PC-9 (cell line): ENCODE measurements at regions not wholly inside any gene's neighbourhood (a gene's known extent, or its start where the extent isn't known, plus 50 kb on each side); places are given as distances from the start of the nearest gene placed in this dataset.
"Not testable (repeated sequence)": the region's sequence is repeated elsewhere in the genome, so short reads cannot be mapped to it uniquely, and the experiment has no call there.

ENCODE experiments used
- BruUV-seq: library from RNA; stranded (reverse); fragments of 400-500 nt; replicated peaks from 2 replicates; lab custom pipeline; 2021; lab: Mats Ljungman, UMichigan
- CTCF ChIA-PET: fragments of 300-600 bp; sonication (Branson Sonifier 250); formaldehyde crosslinking; loops from one replicate; lab custom pipeline; 2022; ENCODE audit warnings: antibody characterized with exemption; lab: Charles Lee
- POLR2A ChIA-PET: fragments of 300-600 bp; sonication (Branson Sonifier 250); formaldehyde crosslinking; loops from one replicate; lab custom pipeline; 2022; ENCODE audit warnings: antibody characterized with exemption; ENCODE audit not compliant: unreplicated experiment; lab: Charles Lee
- DNase-seq, 2 experiments: peaks; one replicate each; pipeline versions ENCODE4 v3.0.0 to v3.0.0-alpha.2; 2015 to 2022; ENCODE audit warnings: mixed read lengths in 1 of 2
- H2AFZ ChIP-seq: fragments of 200-600 bp; sonication (generic); 2 replicates; pipeline ENCODE4 v1.8.1; 2017; ENCODE audit warnings: antibody characterized with exemption
- H3F3A ChIP-seq: fragments of 200-600 bp; sonication (generic); 2 replicates; pipeline ENCODE4 v1.8.1; 2017; ENCODE audit warnings: antibody characterized with exemption, mild to moderate bottlenecking, low read depth; ENCODE audit not compliant: insufficient read depth
- H3K27ac ChIP-seq: fragments of 200-600 bp; sonication (generic); 2 replicates; pipeline ENCODE4 v1.6.1; 2016; ENCODE audit warnings: mixed run types
- H3K27me3 ChIP-seq: fragments of 200-600 bp; sonication (generic); 2 replicates; pipeline ENCODE4 v1.6.1; 2016; ENCODE audit warnings: low read depth, mixed run types; ENCODE audit not compliant: insufficient read depth
- H3K36me3 ChIP-seq: fragments of 200-600 bp; sonication (generic); 2 replicates; pipeline ENCODE4 v1.6.1; 2016; ENCODE audit warnings: low read depth, mixed run types
- H3K4me1 ChIP-seq: fragments of 200-600 bp; sonication (generic); replicated peaks from 2 replicates; pipeline ENCODE4 v1.6.1; 2016; ENCODE audit warnings: mixed run types; ENCODE audit not compliant: insufficient read depth
- H3K4me2 ChIP-seq: fragments of 200-600 bp; sonication (generic); 2 replicates; pipeline ENCODE4 v1.6.1; 2017; ENCODE audit warnings: mixed run types
- H3K4me3 ChIP-seq: fragments of 200-600 bp; sonication (generic); 2 replicates; pipeline ENCODE4 v1.6.1; 2016; ENCODE audit warnings: mixed run types
- H3K79me2 ChIP-seq: fragments of 200-600 bp; sonication (generic); 2 replicates; pipeline ENCODE4 v1.6.1; 2017; ENCODE audit warnings: low read depth, mixed run types
- H3K9me2 ChIP-seq: fragments of 200-600 bp; sonication (generic); 2 replicates; pipeline ENCODE4 v1.8.1; 2017; ENCODE audit warnings: mild to moderate bottlenecking; ENCODE audit not compliant: insufficient read depth
- H3K9me3 ChIP-seq: fragments of 200-600 bp; sonication (generic); 2 replicates; pipeline ENCODE4 v1.8.1; 2016; ENCODE audit warnings: low read depth; ENCODE audit not compliant: insufficient read depth
- H4K20me1 ChIP-seq: fragments of 200-600 bp; sonication (generic); 2 replicates; pipeline ENCODE4 v1.8.1; 2017; ENCODE audit not compliant: insufficient read depth
- CTCF ChIP-seq: fragments of 200-600 bp; sonication (generic); conservative IDR thresholded peaks from 2 replicates; pipeline ENCODE4 v1.6.1; 2017; ENCODE audit warnings: mixed run types, antibody characterized with exemption, mild to moderate bottlenecking, moderate library complexity
- EZH2 ChIP-seq: fragments of 200-600 bp; sonication (generic); IDR thresholded peaks from 2 replicates; pipeline ENCODE4 v1.8.0; 2017; ENCODE audit warnings: antibody characterized with exemption, low read depth
- intact Hi-C: fragments of 100-400 bp; cut with micrococcal nuclease; formaldehyde crosslinking; loops from one replicate; pipeline ENCODE4 v1.10.0; 2022; ENCODE audit not compliant: unreplicated experiment

- H3K9me2 ChIP-seq, result no peaks in the 10 kb centered on the region
- BruUV-seq, result no TSS peak
- H3K4me2 ChIP-seq, result no peak overlapping the region
- DNase-seq, result no peak
- TF ChIP-seq CTCF, result no peak; the same call in 1 of the 2 replicates
- no peak for TF ChIP-seq EZH2
- H3K4me3 ChIP-seq, result no peak overlapping the region
- no peak overlapping the region for H2AFZ ChIP-seq
- no peaks in the 10 kb centered on the region for H3K79me2 ChIP-seq
- no peaks in the 10 kb centered on the region for H3K4me1 ChIP-seq
- intact Hi-C loops, result no loop called here
- H3F3A ChIP-seq, result no peaks in the 10 kb centered on the region
- CTCF ChIA-PET, result no interaction called here
- H3K27ac ChIP-seq, result no peak overlapping the region
- H3K9me3 ChIP-seq, result no peaks in the 10 kb centered on the region
- POLR2A ChIA-PET, result no interaction called here
- H3K36me3 ChIP-seq, result no peaks in the 10 kb centered on the region
- 0 out of 2 replicates have a peak, but pooled peaks cover 5% of the 10 kb centered on the region for H3K27me3 ChIP-seq
- no peaks in the 10 kb centered on the region for H4K20me1 ChIP-seq
Observed at GRCh38 chr20:29427201-29428060, 1830.0 kb upstream of the DEFB115 start.

- no peaks in the 10 kb centered on the region for H3F3A ChIP-seq
- TF ChIP-seq CTCF, result no peak
- no peak for TF ChIP-seq EZH2
- no peaks in the 10 kb centered on the region for H3K79me2 ChIP-seq
- no peak overlapping the region for H2AFZ ChIP-seq
- POLR2A ChIA-PET, result no interaction called here
- no peaks in the 10 kb centered on the region for H3K4me1 ChIP-seq
- CTCF ChIA-PET, result no interaction called here
- no peak overlapping the region for H3K27ac ChIP-seq
- no peaks in the 10 kb centered on the region for H3K9me2 ChIP-seq
- no peak overlapping the region for H3K4me3 ChIP-seq
- no peaks in the 10 kb centered on the region for H3K36me3 ChIP-seq
- H3K4me2 ChIP-seq, result no peak overlapping the region
- no peaks in the 10 kb centered on the region for H3K9me3 ChIP-seq
- intact Hi-C loops, result no loop called here
- BruUV-seq, result no TSS peak
- DNase-seq, result no peak
- H4K20me1 ChIP-seq, result no peaks in the 10 kb centered on the region
- H3K27me3 ChIP-seq, result 0 out of 2 replicates have a peak, but pooled peaks cover 5% of the 10 kb centered on the region
Observed at GRCh38 chr20:29430531-29430930, 1826.9 kb upstream of the DEFB115 start.

- H3K27ac ChIP-seq, POLR2A ChIA-PET, H3K9me2 ChIP-seq, H3K4me3 ChIP-seq, H3K4me1 ChIP-seq, DNase-seq, H3K79me2 ChIP-seq, BruUV-seq, H3K4me2 ChIP-seq, H3K9me3 ChIP-seq, H2AFZ ChIP-seq, CTCF ChIA-PET, H3K36me3 ChIP-seq, H3F3A ChIP-seq, H4K20me1 ChIP-seq: not testable (repeated sequence)
- intact Hi-C loops, result loop anchor here (5.0 kb wide), 2 partner anchors 327 to 1822 kb away; no protein-coding TSS in a partner anchor
- peaks cover 24% of the 10 kb centered on the region for H3K27me3 ChIP-seq
Observed at GRCh38 chr20:29440721-29441120, 1816.7 kb upstream of the DEFB115 start.
